ENCODE measurements at regions not wholly inside any gene's neighbourhood (a gene's known extent, or its start where the extent isn't known, plus 50 kb on each side); places are given as distances from the start of the nearest gene placed in this dataset.
"Not testable (repeated sequence)": the region's sequence is repeated elsewhere in the genome, so short reads cannot be mapped to it uniquely, and the experiment has no call there.

- DNase-seq, result no peak
- no peaks in the 10 kb centered on the region for H3K36me3 ChIP-seq
- intact Hi-C loops (cut with DNase I; ENCODE audit: low total_unique reads), result no loop called here
- H3K4me3 ChIP-seq, result no peak overlapping the region
- TF ChIP-seq POLR2A (IDR thresholded peaks at IDR 0.05) (no peak), CTCF (IDR thresholded peaks at IDR 0.05) (no peak)
- H3K4me1 ChIP-seq, result peaks cover 10 to 14% of the 10 kb centered on the region in 2 donors
- no peaks in the 10 kb centered on the region for H3K9me3 ChIP-seq
- no peak overlapping the region for H3K27ac ChIP-seq
- H3K27me3 ChIP-seq, result no peaks in the 10 kb centered on the region
These were observed 275.3 kb upstream of the MKLN1 start for GRCh38 chr7:131052285-131052904.

GRCh38 chr7:131056007-131056406 lies 271.7 kb upstream of the MKLN1 start:
- TF ChIP-seq CTCF (IDR thresholded peaks at IDR 0.05) (no peak), POLR2A (IDR thresholded peaks at IDR 0.05) (no peak)
- no peaks in the 10 kb centered on the region for H3K9me3 ChIP-seq
- H3K27ac ChIP-seq, result peak overlapping the region; percentile 5 to 69
- H3K36me3 ChIP-seq, result no peaks in the 10 kb centered on the region
- no peak overlapping the region for H3K4me3 ChIP-seq
- intact Hi-C loops (cut with DNase I; ENCODE audit: low total_unique reads), result no loop called here
- DNase-seq, result no peak
- H3K4me1 ChIP-seq, result peaks cover 7 to 9% of the 10 kb centered on the region in 2 donors
- H3K27me3 ChIP-seq, result no peaks in the 10 kb centered on the region

- no peak for DNase-seq
These were observed 270.5 kb upstream of the MKLN1 start for GRCh38 chr7:131057015-131057793.

GRCh38 chr7:131057794-131058070 lies 269.9 kb upstream of the MKLN1 start:
- Histone ChIP-seq H3K27me3 (no peaks in the 10 kb centered on the region), H3K27ac (peak overlapping the region; percentile 27 to 69)
- intact Hi-C loops (cut with DNase I; ENCODE audit: low total_unique reads), result no loop called here

More at GRCh38 chr7:131057015-131057793, 270.5 kb upstream of the MKLN1 start:
- no peaks in the 10 kb centered on the region for H3K27me3 ChIP-seq
- no peaks in the 10 kb centered on the region for H3K9me3 ChIP-seq
- peak overlapping the region; percentile 49 to 69 for H3K27ac ChIP-seq
- H3K4me3 ChIP-seq, result no peak overlapping the region
- intact Hi-C loops (cut with DNase I; ENCODE audit: low total_unique reads), result no loop called here
- peaks cover 9% of the 10 kb centered on the region in 2 donors for H3K4me1 ChIP-seq
- TF ChIP-seq CTCF (IDR thresholded peaks at IDR 0.05) (no peak), POLR2A (IDR thresholded peaks at IDR 0.05) (no peak)
- no peaks in the 10 kb centered on the region for H3K36me3 ChIP-seq

GRCh38 chr7:131058561-131059288 lies 269.0 kb upstream of the MKLN1 start:
- H3K27me3 ChIP-seq; DNase-seq; H3K4me3 ChIP-seq; intact Hi-C loops (cut with DNase I; ENCODE audit: low total_unique reads); H3K27ac ChIP-seq; H3K4me1 ChIP-seq; H3K36me3 ChIP-seq; H3K9me3 ChIP-seq: not testable (repeated sequence)

More at GRCh38 chr7:131057794-131058070, 269.9 kb upstream of the MKLN1 start:
- no peak for DNase-seq
- H3K4me3 ChIP-seq, result no peak overlapping the region
- no peak for TF ChIP-seq CTCF (IDR thresholded peaks at IDR 0.05)
- no peak for TF ChIP-seq POLR2A (IDR thresholded peaks at IDR 0.05)
- no peaks in the 10 kb centered on the region for H3K9me3 ChIP-seq
- peaks cover 8 to 9% of the 10 kb centered on the region in 2 donors for H3K4me1 ChIP-seq
- no peaks in the 10 kb centered on the region for H3K36me3 ChIP-seq

- DNase-seq; H3K36me3 ChIP-seq; intact Hi-C loops (cut with DNase I; ENCODE audit: low total_unique reads); H3K27ac ChIP-seq; H3K9me3 ChIP-seq; H3K4me3 ChIP-seq; H3K27me3 ChIP-seq: not testable (repeated sequence)
- peaks cover 10% of the 10 kb centered on the region in 2 donors for H3K4me1 ChIP-seq
These were observed 268.3 kb upstream of the MKLN1 start for GRCh38 chr7:131059401-131059800.
